ES-I3 (cell line): ENCODE measurements at regions not wholly inside any gene's neighbourhood (a gene's known extent, or its start where the extent isn't known, plus 50 kb on each side); places are given as distances from the start of the nearest gene placed in this dataset.
"Not testable (repeated sequence)": the region's sequence is repeated elsewhere in the genome, so short reads cannot be mapped to it uniquely, and the experiment has no call there.

ENCODE experiments used
- H3K36me3 ChIP-seq: 2 replicates; pipeline ENCODE4 v1.6.1; 2013; ENCODE audit warnings: mild to moderate bottlenecking, low read length, control low read depth, moderate library complexity; ENCODE audit not compliant: insufficient read depth
- H3K4me1 ChIP-seq: 2 replicates; pipeline ENCODE4 v1.6.1; 2013; ENCODE audit warnings: mild to moderate bottlenecking, control low read depth, low read length; ENCODE audit not compliant: insufficient read depth
- H3K9ac ChIP-seq: 2 replicates; pipeline ENCODE4 v1.6.1; 2013; ENCODE audit warnings: low read depth, mild to moderate bottlenecking, low read length, moderate library complexity
- H3K9me3 ChIP-seq: 2 replicates; pipeline ENCODE4 v1.6.1; 2013; ENCODE audit warnings: mild to moderate bottlenecking, low read length, moderate library complexity; ENCODE audit not compliant: control insufficient read depth, insufficient read depth

DNA sequence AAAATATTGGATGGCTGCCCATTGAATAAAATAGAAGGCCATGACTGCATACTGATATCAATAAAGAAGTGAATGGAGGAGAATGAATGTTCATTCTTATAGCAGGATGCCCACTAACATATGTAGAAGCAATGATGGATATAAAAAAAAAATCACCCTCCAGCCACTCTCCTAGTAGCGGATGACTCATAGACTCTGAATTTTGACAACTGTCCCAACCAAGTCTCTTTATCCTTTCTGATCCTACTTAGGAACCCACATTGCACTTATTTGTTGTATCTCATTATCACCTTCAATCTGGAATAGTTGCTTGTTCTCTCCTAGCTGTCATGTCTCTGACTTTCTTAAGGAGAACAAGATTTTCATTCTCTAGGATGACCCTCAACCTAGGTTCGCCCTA, 429.9 kb downstream of the HS3ST3B1 start:
- Histone ChIP-seq H3K9me3 (no peaks in the 10 kb centered on the region), H3K4me1 (no peaks in the 10 kb centered on the region), H3K36me3 (no peaks in the 10 kb centered on the region), H3K9ac (no peak overlapping the region)

DNA sequence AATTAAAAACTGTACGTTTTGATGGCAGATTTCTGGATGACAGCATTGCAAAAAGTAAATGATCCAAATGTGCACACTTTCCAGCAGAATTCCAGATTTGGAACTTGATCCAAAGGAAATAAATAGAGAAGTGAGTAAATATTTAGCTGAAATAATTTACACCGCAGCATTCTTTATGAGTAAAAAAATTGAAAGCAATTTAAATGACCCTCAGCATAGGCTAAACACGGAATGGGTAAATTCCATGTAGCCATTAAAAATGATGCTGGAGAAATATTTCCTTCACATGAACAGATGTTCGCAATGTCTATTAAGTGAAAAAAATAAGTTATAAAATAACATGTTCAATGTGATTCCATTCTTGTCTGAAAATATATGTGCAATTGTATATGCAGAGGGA, 424.8 kb downstream of the HS3ST3B1 start:
- H3K36me3 ChIP-seq = no peaks in the 10 kb centered on the region
- no peak overlapping the region for H3K9ac ChIP-seq
- H3K4me1 ChIP-seq = no peaks in the 10 kb centered on the region
- no peaks in the 10 kb centered on the region for H3K9me3 ChIP-seq

GRCh38 chr17:14724770-14725169, 423.9 kb downstream of the HS3ST3B1 start:
- no peak overlapping the region for H3K9ac ChIP-seq
- H3K9me3 ChIP-seq = no peaks in the 10 kb centered on the region
- H3K4me1 ChIP-seq = no peaks in the 10 kb centered on the region
- no peaks in the 10 kb centered on the region for H3K36me3 ChIP-seq

- not testable (repeated sequence) for H3K9me3 ChIP-seq, H3K36me3 ChIP-seq, H3K4me1 ChIP-seq, H3K9ac ChIP-seq
Observed at GRCh38 chr17:14723349-14723748, 422.5 kb downstream of the HS3ST3B1 start.

DNA sequence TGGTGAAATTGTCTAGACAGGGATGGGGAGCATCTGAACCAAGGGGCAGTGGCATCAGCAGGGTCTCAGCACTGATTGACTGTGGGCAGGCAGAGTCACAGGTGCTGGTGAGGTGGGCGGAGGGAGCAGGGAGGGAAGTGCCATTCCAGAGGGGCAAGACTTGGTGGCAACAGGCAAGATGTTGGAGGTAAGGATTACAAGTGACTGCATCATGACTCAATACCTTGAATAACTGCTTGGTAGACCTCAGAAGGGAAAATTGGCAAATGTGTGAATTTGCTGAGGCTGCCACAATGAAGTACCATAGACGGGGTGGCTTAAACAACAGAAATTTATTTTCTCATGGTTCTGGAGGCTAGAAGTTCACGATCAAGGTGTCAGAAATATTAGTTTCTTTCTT, 419.1 kb downstream of the HS3ST3B1 start:
- Histone ChIP-seq H3K4me1 (no peaks in the 10 kb centered on the region), H3K9ac (no peak overlapping the region), H3K36me3 (no peaks in the 10 kb centered on the region), H3K9me3 (no peaks in the 10 kb centered on the region)

DNA sequence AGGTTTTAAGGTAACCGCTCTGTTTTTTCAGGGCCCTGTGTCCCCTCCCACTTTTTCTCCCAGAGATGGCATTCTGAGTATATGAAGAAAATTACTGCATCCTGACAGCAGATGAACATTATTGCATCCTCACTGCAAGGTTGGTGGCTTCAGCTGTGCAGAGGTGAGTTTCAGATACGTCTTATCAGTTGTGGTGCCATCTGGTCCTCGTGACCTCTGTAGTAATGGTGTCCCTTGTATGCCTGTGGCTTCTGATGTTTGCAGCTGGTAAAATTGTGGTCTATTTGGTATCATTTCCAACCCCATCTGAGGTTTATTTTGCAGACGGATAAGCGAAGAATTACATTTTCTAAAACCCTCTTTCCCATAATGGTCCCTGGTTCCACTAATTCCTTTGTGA, 417.0 kb downstream of the HS3ST3B1 start:
- no peaks in the 10 kb centered on the region for H3K4me1 ChIP-seq
- no peaks in the 10 kb centered on the region for H3K36me3 ChIP-seq
- H3K9ac ChIP-seq = no peak overlapping the region
- H3K9me3 ChIP-seq = no peaks in the 10 kb centered on the region

GRCh38 chr17:14715561-14715960, 414.7 kb downstream of the HS3ST3B1 start:
- H3K36me3 ChIP-seq = no peaks in the 10 kb centered on the region
- no peak overlapping the region for H3K9ac ChIP-seq
- H3K4me1 ChIP-seq = no peaks in the 10 kb centered on the region
- H3K9me3 ChIP-seq = no peaks in the 10 kb centered on the region

- H3K36me3 ChIP-seq = no peaks in the 10 kb centered on the region
- H3K9me3 ChIP-seq = no peaks in the 10 kb centered on the region
Observed at GRCh38 chr17:14712611-14713021, 411.7 kb downstream of the HS3ST3B1 start.

GRCh38 chr17:14704121-14704520, 403.2 kb downstream of the HS3ST3B1 start:
- Histone ChIP-seq H3K9ac (no peak overlapping the region), H3K4me1 (peaks cover 5% of the 10 kb centered on the region; the same call in 1 of the 2 replicates), H3K36me3 (no peaks in the 10 kb centered on the region), H3K9me3 (no peaks in the 10 kb centered on the region)

More at GRCh38 chr17:14712611-14713021, 411.7 kb downstream of the HS3ST3B1 start:
- Histone ChIP-seq H3K9ac (no peak overlapping the region), H3K4me1 (no peaks in the 10 kb centered on the region)

DNA sequence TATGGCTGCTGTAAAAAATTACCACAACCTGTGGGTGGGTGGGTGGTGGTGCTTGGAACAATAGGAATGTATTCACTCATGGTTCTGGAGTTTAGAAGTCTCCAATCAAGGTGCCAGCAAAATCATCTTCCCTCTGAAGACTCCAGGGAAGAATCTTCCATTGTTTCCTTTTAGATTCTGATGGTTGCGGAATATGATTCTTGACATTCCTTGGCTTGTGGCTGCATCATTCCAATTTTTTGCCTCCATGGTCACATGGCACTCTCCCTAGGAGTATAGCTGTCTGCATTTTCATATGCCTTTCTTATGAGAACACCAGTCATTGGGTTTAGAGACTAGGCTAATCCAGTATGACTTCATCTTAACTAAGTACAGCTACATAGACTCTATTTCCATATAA, 401.0 kb downstream of the HS3ST3B1 start:
- no peaks in the 10 kb centered on the region for H3K36me3 ChIP-seq
- H3K9me3 ChIP-seq = no peaks in the 10 kb centered on the region
- H3K4me1 ChIP-seq = peaks cover 5% of the 10 kb centered on the region; the same call in 1 of the 2 replicates
- no peak overlapping the region for H3K9ac ChIP-seq

DNA sequence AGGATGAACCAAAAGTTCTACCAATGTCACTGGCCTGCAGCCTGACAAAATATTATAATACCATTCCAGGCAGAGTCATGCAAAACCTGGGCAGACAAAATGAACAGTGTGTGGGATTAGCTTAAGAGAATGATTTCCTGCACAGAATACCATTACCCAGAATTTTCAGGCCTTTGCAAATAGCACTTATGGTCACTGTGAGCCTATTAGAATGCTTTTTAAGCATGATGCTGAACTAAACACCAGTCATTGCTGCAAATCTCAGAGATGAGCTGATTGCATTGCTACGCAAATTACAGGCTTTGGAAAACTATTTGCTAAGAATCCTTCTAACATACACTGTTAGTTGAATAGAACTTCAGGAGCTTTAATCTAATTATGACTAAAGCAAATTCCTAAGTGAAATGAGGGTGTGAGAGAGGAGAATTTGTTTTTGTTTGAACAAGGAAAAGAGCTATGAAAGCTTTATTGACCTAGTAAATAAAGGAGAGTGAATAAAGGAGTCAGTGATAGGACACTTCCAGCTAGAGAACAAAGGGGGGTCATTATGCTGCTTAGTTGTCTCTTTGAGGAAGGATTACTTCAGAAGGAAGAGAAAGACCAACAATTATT, 398.8 kb downstream of the HS3ST3B1 start:
- Histone ChIP-seq H3K9ac (no peak overlapping the region), H3K9me3 (no peaks in the 10 kb centered on the region), H3K4me1 (peaks cover 5% of the 10 kb centered on the region; the same call in 1 of the 2 replicates), H3K36me3 (no peaks in the 10 kb centered on the region)

GRCh38 chr17:14693382-14693781, 392.5 kb downstream of the HS3ST3B1 start:
- no peaks in the 10 kb centered on the region for H3K9me3 ChIP-seq
- no peak overlapping the region for H3K9ac ChIP-seq
- no peaks in the 10 kb centered on the region for H3K36me3 ChIP-seq
- no peaks in the 10 kb centered on the region for H3K4me1 ChIP-seq

GRCh38 chr17:14690704-14691103, 389.8 kb downstream of the HS3ST3B1 start:
- Histone ChIP-seq H3K36me3 (no peaks in the 10 kb centered on the region), H3K9ac (no peak overlapping the region), H3K9me3 (no peaks in the 10 kb centered on the region), H3K4me1 (no peaks in the 10 kb centered on the region)

GRCh38 chr17:14688134-14688533, 387.3 kb downstream of the HS3ST3B1 start:
- Histone ChIP-seq H3K36me3 (no peaks in the 10 kb centered on the region), H3K9me3 (no peaks in the 10 kb centered on the region), H3K9ac (no peak overlapping the region), H3K4me1 (no peaks in the 10 kb centered on the region)

GRCh38 chr17:14672830-14673229, 371.9 kb downstream of the HS3ST3B1 start:
- Histone ChIP-seq H3K36me3 (no peaks in the 10 kb centered on the region), H3K4me1 (no peaks in the 10 kb centered on the region), H3K9ac (no peak overlapping the region), H3K9me3 (no peaks in the 10 kb centered on the region)

DNA sequence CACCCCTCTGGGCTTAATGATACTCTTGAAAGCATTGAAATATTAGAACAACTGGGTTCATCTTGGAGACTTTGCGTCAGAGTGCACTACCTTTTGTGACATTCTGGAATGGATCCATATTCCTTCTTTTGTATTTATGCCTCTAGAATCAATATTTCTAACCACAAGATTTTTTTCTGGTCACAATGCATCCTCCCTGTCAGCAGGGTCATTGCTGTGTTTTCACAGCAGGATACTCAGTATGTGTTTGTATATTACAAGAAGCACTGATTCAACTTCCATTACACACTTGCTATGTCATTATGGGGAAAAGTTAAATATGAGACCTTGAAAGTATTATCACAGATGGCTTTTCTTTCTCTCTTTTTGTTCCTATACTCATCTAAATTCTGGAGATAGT, 370.0 kb downstream of the HS3ST3B1 start:
- H3K9me3 ChIP-seq = no peaks in the 10 kb centered on the region
- no peaks in the 10 kb centered on the region for H3K4me1 ChIP-seq
- no peaks in the 10 kb centered on the region for H3K36me3 ChIP-seq
- no peak overlapping the region for H3K9ac ChIP-seq
